ENCODE measurements at regions not wholly inside any gene's neighbourhood (a gene's known extent, or its start where the extent isn't known, plus 50 kb on each side); places are given as distances from the start of the nearest gene placed in this dataset.
"Not testable (repeated sequence)": the region's sequence is repeated elsewhere in the genome, so short reads cannot be mapped to it uniquely, and the experiment has no call there.

DNA sequence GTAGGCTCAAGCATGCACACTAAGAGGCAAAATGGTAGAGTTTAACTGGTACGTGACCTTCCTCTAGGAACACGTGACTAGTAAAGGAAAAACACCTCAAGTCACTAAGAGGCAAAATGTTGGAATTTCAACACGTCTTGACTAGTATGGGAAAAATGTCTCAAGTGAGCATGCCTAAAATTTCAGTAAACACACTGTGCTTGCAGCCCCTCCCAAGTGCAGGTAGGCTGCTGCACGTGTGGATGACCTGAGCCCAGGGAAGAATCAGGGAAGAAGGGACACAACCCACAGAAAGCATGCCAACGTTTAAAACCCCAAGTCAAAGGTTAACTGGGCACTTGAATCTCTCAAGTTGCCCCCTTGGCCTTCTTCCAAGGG lies 162.2 kb downstream of the TENT5A start:
- H3K27me3 Mint-ChIP-seq (ENCODE audit: unreplicated experiment), result no peaks in the 10 kb centered on the region
- H3K27ac Mint-ChIP-seq (ENCODE audit: unreplicated experiment), result no peak overlapping the region
- no peak overlapping the region for H3K4me3 Mint-ChIP-seq (ENCODE audit: unreplicated experiment)
- no peaks in the 10 kb centered on the region for H3K4me1 Mint-ChIP-seq (ENCODE audit: unreplicated experiment)
- H3K36me3 Mint-ChIP-seq (ENCODE audit: unreplicated experiment), result no peaks in the 10 kb centered on the region
- TF ChIP-seq, protein P1, sequence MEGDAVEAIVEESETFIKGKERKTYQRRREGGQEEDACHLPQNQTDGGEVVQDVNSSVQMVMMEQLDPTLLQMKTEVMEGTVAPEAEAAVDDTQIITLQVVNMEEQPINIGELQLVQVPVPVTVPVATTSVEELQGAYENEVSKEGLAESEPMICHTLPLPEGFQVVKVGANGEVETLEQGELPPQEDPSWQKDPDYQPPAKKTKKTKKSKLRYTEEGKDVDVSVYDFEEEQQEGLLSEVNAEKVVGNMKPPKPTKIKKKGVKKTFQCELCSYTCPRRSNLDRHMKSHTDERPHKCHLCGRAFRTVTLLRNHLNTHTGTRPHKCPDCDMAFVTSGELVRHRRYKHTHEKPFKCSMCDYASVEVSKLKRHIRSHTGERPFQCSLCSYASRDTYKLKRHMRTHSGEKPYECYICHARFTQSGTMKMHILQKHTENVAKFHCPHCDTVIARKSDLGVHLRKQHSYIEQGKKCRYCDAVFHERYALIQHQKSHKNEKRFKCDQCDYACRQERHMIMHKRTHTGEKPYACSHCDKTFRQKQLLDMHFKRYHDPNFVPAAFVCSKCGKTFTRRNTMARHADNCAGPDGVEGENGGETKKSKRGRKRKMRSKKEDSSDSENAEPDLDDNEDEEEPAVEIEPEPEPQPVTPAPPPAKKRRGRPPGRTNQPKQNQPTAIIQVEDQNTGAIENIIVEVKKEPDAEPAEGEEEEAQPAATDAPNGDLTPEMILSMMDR (IDR thresholded peaks at IDR 0.05), result no peak
- no peaks in the 10 kb centered on the region for H3K9me3 Mint-ChIP-seq (ENCODE audit: unreplicated experiment)
- DNase-seq (ENCODE audit: extremely low spot score, unreplicated experiment), result no peak

DNA sequence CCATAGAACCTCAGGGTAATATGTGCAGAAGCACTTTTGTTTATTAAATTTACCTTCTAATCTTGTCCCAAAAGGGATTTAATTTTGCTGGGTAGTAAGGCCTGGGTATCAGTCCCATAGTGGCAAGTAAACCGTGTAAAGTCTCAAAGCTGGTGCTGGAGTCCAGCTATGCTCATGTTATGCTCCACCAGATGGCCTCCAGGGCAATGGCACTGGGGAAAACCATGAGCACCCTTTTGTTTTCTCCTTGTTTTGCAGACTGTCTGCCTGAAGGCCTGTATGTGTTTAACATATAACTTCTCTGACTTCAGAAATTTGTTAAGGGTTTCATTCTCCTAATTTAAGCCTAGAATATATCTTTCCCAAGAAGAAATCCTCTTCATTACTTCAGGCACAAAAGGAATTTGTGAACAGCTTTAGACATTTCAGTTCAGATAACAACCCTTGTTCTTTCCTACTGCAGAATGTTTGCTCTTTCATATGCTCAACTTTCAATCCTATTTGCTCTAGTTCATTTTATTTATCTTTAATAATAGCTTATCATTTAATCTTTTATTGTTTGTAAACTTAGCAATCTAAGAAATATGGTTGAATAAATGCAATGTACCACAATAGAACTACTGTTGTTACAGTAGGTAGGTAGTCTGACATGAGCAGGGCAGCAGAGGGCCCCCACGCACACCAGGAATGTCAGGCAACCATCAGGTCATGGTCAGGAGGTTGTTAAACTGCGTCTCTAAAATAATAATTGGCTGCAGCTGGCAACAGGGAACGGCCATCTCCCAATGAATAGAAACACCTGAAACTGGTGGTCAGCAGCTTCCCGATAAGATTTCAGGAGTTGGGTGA lies 162.8 kb downstream of the TENT5A start:
- Mint-ChIP-seq H3K27ac (ENCODE audit: unreplicated experiment) (no peak overlapping the region), H3K4me3 (ENCODE audit: unreplicated experiment) (no peak overlapping the region), H3K36me3 (ENCODE audit: unreplicated experiment) (no peaks in the 10 kb centered on the region)

DNA sequence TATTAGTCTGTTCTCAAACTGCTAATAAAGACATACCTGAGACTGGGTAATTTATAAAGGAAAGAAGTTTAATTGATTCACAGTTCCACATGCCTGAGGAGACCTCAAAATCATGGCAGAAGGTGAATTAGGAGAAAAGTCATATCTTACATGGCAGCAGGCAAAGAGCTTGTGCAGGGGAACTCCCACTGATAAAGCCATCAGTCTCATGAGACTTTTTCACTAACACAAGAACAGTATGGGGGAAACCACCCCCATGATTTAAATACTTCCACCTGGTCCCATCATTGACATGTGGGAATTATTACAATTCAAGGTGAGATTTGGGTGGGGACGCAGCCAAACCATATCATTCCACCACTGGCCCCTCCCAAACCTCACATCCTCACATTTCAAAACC lies 166.8 kb downstream of the TENT5A start:
- not testable (repeated sequence) for H3K4me3 Mint-ChIP-seq (ENCODE audit: unreplicated experiment); H3K36me3 Mint-ChIP-seq (ENCODE audit: unreplicated experiment); DNase-seq (ENCODE audit: extremely low spot score, unreplicated experiment); H3K9me3 Mint-ChIP-seq (ENCODE audit: unreplicated experiment); H3K27me3 Mint-ChIP-seq (ENCODE audit: unreplicated experiment); H3K27ac Mint-ChIP-seq (ENCODE audit: unreplicated experiment); H3K4me1 Mint-ChIP-seq (ENCODE audit: unreplicated experiment)

More for the DNA sequence above, 162.8 kb downstream of the TENT5A start:
- TF ChIP-seq, protein P1 (IDR thresholded peaks at IDR 0.05), result no peak
- no peaks in the 10 kb centered on the region for H3K9me3 Mint-ChIP-seq (ENCODE audit: unreplicated experiment)
- H3K4me1 Mint-ChIP-seq (ENCODE audit: unreplicated experiment), result no peaks in the 10 kb centered on the region
- DNase-seq (ENCODE audit: extremely low spot score, unreplicated experiment), result no peak
- H3K27me3 Mint-ChIP-seq (ENCODE audit: unreplicated experiment), result no peaks in the 10 kb centered on the region

DNA sequence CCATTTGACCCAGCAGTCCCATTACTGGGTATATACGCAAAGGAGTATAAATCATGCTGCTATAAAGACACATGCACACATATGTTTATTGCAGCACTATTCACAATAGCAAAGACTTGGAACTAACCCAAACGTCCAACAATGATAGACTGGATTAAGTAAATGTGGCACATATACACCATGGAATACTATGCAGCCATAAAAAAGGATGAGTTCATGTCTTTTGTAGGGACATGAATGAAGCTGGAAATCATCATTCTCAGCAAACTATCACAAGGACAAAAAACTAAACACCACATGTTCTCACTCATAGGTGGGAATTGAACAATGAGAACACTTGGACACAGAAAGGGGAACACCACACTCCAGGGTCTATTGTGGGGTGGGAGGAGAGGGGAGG lies 168.3 kb downstream of the TENT5A start:
- H3K27me3 Mint-ChIP-seq (ENCODE audit: unreplicated experiment), result not testable (repeated sequence)

DNA sequence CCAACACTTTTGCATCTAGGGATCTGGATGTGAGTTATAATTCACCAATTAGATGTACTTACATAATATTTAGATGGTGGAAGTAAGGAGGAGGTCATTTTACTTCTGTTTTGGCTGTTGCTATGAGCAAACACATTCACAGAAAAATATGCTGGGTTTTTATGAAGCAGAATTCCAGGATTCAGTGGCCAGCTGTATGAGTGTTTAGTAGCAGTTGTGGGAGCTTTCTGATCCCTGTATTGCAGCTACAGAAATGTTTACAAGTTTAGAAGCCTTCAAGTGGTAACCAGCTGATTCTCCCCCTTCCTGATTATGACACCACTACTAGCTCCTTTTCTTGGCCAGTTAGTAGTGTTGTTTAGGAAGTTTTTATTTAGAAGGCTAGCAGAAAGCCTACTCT lies 177.0 kb downstream of the TENT5A start:
- no peak overlapping the region for H3K4me3 Mint-ChIP-seq (ENCODE audit: unreplicated experiment)
- H3K36me3 Mint-ChIP-seq (ENCODE audit: unreplicated experiment), result no peaks in the 10 kb centered on the region
- no peaks in the 10 kb centered on the region for H3K27me3 Mint-ChIP-seq (ENCODE audit: unreplicated experiment)
- peaks cover 7% of the 10 kb centered on the region for H3K9me3 Mint-ChIP-seq (ENCODE audit: unreplicated experiment)
- DNase-seq (ENCODE audit: extremely low spot score, unreplicated experiment), result no peak
- no peak overlapping the region for H3K27ac Mint-ChIP-seq (ENCODE audit: unreplicated experiment)
- no peaks in the 10 kb centered on the region for H3K4me1 Mint-ChIP-seq (ENCODE audit: unreplicated experiment)
- TF ChIP-seq, protein P1 (IDR thresholded peaks at IDR 0.05), result no peak

More for the DNA sequence above, 168.3 kb downstream of the TENT5A start:
- DNase-seq (ENCODE audit: extremely low spot score, unreplicated experiment); H3K4me1 Mint-ChIP-seq (ENCODE audit: unreplicated experiment); H3K4me3 Mint-ChIP-seq (ENCODE audit: unreplicated experiment); H3K27ac Mint-ChIP-seq (ENCODE audit: unreplicated experiment); H3K9me3 Mint-ChIP-seq (ENCODE audit: unreplicated experiment); H3K36me3 Mint-ChIP-seq (ENCODE audit: unreplicated experiment): not testable (repeated sequence)

DNA sequence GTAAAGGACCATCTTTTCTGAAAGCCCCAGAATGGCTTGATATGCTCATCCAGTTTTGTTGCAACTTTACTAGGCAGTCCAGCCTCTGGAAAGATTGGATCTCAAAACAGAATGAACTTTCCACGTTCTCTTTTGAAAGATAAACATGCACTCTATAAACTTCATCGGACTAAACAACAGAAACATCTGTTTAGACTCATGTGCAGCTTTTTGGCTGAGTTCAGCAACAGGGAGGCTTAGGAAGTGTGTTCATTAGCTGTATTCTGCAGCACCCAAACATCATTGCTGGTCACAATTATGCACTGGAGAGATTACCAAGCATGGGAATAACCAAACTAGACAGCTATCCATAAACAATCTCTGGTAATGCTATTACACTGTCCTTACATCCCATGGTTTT lies 180.5 kb downstream of the TENT5A start:
- Mint-ChIP-seq H3K4me1 (ENCODE audit: unreplicated experiment) (no peaks in the 10 kb centered on the region), H3K27me3 (ENCODE audit: unreplicated experiment) (no peaks in the 10 kb centered on the region), H3K9me3 (ENCODE audit: unreplicated experiment) (peaks cover 2% of the 10 kb centered on the region), H3K4me3 (ENCODE audit: unreplicated experiment) (no peak overlapping the region), H3K36me3 (ENCODE audit: unreplicated experiment) (no peaks in the 10 kb centered on the region), H3K27ac (ENCODE audit: unreplicated experiment) (no peak overlapping the region)
- DNase-seq (ENCODE audit: extremely low spot score, unreplicated experiment), result no peak
- TF ChIP-seq, protein P1 (IDR thresholded peaks at IDR 0.05), result no peak

Measured in osteocyte (in vitro differentiated cells).